NCI-H748 treated with DMSO at 0.1 percent for 48 hours (cell line): ENCODE measurements at regions not wholly inside any gene's neighbourhood (a gene's known extent, or its start where the extent isn't known, plus 50 kb on each side); places are given as distances from the start of the nearest gene placed in this dataset.
A peak's percentile ranks its signal among the peaks of the same experiment; 100 is the strongest.
"Not testable (repeated sequence)": the region's sequence is repeated elsewhere in the genome, so short reads cannot be mapped to it uniquely, and the experiment has no call there.

ENCODE experiments used
- DNase-seq: peaks from one replicate; lab custom pipeline; 2025; lab: John Stamatoyannopoulos, UW

- DNase-seq: no peak
These were observed 51.1 kb upstream of the ROPN1 start for GRCh38 chr3:124043023-124043422.

DNA sequence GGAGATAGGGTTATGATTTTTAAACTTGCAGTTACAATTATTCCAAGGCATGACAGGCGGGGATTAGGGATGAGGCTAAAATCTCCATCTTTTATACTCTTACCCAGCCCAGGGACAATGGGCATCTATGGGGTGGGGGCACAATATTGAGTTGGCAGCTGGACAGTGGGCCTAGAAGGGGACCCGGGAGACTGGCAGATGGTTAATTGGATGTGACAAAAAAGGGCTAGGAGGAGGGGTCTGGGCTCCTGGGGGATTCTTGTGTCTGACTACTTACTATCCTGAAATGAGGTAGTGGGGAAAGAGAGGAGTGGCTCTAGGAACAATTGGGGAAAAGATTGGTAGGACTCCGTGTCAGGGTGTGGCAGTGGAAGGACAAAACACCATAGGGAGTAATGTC lies 53.0 kb upstream of the ROPN1 start:
- no peak for DNase-seq

DNA sequence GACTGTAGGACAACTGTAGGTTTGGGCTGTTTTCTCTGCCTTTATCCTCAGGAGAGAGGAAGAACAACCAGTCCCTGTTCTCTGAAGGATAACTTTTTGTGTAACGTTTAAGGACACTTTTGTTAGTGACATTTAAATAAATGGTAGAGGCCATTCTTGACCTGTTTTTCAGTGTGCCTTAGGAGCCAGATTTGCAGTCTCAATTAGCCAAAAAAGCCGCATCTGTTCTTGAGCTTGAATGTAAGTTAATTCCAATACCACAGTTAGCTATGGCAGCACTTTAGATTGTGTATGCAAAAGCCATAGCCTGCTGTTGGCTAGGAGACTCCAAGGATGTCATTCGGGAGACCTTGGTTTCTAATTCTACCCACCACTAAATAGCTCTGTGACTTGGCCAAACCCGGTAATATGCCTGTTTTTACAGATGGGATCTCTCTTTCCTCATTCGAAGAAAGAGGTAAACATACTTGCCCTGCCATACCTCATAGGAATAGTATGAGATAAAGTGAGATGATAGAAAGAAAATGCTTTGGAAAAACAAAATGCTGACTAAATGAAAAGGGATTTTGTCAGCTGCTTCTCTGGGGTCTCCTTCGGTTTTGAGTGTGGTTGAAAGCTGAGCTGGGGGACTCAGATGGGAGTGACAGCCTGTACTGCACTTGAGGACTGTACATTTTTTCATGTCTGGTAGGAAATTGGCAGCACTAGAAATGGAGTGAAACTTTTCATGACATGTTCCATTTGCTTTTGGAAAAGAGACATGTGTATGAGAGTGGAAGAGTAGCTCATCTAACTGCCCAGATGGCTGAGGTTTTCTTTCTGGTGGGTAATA lies 57.3 kb upstream of the ROPN1 start:
- no peak for DNase-seq

GRCh38 chr3:124051636-124052035 lies 59.7 kb upstream of the ROPN1 start:
- DNase-seq: no peak

DNA sequence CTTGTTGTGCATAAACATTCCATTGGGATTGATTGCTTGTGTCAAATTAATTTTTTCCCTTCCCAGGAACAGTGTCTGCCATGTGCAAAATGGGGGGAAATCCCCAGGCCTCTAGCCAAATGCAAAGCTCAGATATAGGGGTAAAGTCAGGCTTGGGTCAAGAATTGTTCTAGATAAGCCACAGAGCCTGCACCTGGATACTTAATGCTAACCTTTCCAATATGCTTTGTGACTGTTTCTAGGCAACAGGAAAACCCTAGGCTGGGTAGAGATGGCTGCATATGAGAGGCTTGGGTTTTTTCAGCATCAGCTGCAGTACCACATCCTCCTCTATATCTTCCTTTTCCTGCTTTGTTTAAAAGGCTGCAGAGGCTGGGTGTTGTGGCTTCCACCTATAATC lies 61.9 kb upstream of the ROPN1 start:
- DNase-seq: no peak

- DNase-seq: no peak
These were observed 64.9 kb upstream of the ROPN1 start for GRCh38 chr3:124056846-124057245.

GRCh38 chr3:124057420-124057819 lies 65.5 kb upstream of the ROPN1 start:
- DNase-seq: no peak

GRCh38 chr3:124059580-124059979 lies 67.7 kb upstream of the ROPN1 start:
- DNase-seq: no peak

DNA sequence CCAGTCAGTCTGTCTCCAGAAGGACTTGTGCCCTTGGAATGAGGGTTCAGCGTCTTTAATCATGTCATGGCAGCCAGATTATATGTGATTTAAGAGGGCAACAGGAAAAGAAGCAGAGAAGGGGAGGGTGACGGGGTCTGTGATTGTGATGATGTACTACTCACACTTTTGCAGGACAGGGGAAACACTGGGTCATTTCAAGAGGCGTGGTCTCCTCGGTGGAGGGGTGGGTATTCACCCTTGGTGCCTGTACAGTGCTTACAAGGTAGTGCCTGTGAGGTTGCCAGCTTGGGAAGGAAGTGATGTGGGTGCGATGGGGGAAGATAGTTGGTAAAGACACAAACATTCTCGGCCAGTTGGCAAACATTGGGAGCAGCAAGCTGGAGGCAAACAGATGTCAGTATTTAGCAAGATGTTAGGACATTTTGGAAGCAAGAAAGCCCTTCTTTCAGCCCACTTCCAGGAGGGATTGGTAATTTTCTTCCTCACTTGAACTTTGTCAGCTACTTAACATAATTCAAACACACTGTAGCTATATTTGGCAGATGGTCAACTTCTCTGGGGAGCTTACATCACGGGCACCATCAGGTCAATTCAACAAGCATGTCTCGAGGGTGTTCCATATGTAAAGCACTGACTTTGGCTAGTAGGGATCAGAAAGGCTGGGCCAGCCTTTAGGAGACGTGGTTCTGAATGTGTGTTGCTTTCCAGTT lies 71.4 kb upstream of the ROPN1 start:
- DNase-seq: no peak

DNA sequence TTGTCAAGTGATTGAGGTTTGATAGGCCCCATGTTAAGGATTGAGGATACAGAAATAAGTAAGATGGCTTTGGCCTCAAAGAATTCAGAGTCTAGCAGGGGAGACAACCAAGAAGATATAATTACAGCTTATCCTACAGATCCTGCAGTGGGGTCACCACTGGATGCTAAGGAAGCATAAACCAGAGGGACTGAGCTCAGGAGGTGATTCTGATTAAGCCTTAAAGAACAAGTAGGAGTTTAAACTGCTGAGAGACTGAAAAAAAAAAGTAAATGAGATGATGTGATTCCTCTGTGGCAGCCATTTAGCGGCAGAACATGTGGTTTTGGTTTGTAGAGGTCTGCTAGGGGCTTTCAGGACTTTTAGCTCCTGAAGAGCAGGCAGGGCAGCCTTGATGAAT lies 72.1 kb upstream of the ROPN1 start:
- no peak for DNase-seq

DNA sequence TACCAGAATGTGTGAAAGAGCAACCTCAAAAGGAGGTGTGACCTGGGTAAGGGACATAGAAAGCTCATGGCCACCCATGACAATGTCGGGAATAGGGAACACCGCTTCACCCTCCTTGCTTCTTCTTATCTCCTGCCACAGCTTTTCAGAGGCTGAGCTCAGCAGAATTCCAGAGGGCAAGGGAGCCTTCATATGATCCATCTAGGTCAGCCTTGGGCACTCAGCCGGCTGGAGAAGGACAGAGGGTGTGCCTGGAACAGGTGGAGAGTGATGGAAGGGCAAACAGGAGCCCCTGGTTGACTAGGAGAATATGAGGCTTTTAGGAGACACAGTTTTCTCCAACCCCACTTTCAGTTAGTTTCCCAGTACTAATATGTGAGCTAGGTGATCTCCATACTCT lies 74.6 kb upstream of the ROPN1 start:
- not testable (repeated sequence) for DNase-seq

DNA sequence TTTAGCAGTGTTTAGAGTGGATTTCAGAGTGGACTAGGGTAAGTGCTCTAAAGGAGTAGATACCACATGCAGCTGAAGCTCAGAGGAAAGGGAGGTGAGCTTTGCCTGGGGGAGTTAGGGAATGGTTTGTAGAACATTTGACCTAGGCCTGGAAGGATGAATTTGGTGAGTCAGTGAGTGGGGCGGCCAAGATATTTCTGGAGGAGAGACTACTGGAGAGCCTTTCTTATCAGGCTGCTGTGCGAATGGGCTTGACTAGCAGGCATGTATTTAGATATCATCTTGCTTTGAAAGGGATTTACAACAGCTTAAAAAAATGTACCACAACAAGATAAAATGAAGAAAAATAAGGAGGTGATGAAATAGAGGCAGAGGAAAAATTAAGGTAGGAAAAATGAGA lies 77.8 kb upstream of the ROPN1 start:
- DNase-seq: not testable (repeated sequence)

DNA sequence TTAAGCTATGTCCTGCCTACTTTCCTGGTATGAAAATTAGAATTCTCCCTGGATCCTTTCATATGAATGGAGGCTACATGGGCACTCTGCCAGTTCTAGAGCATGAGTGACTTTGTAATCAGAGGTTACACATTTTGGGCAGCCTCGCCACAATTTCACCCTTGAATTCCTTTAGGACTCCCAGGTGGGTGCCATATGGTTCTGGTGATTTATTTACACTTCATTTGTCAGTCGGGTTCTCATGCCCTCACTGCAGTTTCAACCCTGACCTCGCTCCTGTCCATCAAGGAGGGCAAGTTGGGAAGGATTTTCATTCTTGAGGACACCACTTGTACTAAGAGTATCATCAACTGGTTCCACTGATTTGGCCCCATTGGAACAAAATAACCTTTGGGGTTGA lies 83.2 kb upstream of the ROPN1 start:
- not testable (repeated sequence) for DNase-seq

DNA sequence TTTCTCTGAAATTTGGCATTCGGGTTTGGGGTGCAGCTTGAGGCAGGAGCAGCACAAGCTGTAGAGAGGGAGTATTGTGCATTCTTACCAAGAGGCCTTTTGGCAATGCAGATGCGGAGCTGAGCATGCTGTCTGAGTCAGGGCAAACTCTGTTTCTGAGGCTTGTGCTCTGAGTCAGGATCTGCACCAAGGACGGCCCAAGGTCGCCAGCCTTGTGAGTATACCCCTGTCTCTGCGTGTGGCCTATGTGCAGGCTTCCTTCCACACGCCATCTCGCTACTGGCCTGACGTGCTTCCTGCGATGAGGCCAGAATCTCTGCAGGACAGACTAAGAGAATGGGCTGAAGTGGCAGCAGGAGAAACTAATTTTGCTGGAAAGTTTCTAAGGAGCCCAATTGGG lies 83.8 kb upstream of the ROPN1 start:
- DNase-seq: no peak

DNA sequence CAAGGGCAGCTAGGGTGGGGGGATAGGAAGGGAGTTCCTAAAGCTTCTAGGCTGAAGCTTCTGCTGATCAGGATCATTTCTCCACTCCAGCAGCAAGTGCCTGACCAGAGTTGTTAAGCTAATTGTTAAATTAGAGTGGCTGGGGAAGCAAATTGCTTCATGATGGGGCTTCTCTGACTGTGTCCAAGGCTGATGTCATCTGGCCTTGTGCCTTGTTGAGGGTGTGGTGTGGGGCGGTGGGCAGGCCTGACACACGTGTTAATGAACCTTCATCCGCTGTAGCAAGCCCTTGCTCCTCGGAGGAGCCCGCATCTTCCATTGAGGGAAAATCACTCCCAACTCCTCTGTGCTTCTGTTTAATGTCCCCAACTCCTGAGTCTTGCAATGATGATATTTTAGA lies 84.3 kb upstream of the ROPN1 start:
- no peak for DNase-seq

- DNase-seq: peak; percentile 0
These were observed 87.3 kb upstream of the ROPN1 start for GRCh38 chr3:124078953-124079911.

DNA sequence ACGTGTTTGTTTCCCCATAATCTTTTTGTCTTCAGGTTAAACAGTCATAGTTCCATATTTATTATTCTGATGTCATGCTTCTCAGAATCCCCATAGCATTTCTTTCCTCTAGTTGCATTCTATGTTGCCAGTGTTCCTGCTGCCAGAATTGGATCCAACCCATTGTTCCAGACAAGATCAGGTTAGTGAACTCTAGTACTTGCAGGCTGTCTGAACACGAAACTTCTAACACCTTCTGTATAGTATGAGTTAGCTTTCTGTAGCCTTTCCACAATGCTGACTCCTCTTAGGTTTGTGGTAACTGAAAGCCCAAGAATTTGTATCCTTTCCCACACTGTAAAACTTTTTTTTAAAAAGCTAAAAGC lies 88.0 kb upstream of the ROPN1 start:
- no peak for DNase-seq

DNA sequence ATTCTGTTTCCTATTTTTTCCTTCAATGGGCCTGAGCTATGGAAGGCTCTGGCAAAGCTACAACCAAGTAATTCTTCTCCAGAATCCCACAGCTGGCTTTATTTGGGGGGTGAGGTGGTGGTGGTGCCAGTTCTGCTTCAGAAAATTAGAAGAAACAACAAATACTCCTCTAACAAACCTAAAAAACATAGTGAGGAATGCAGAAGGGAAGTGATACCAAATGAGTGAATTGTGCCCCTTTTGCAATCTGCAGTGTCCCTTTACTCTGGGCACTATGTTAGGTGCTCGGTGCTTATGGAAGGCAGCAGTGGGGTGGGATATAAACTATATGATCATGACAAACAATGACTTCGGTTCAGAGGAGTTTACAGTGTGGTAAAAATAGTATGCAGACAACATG lies 90.4 kb upstream of the ROPN1 start:
- no peak for DNase-seq

DNA sequence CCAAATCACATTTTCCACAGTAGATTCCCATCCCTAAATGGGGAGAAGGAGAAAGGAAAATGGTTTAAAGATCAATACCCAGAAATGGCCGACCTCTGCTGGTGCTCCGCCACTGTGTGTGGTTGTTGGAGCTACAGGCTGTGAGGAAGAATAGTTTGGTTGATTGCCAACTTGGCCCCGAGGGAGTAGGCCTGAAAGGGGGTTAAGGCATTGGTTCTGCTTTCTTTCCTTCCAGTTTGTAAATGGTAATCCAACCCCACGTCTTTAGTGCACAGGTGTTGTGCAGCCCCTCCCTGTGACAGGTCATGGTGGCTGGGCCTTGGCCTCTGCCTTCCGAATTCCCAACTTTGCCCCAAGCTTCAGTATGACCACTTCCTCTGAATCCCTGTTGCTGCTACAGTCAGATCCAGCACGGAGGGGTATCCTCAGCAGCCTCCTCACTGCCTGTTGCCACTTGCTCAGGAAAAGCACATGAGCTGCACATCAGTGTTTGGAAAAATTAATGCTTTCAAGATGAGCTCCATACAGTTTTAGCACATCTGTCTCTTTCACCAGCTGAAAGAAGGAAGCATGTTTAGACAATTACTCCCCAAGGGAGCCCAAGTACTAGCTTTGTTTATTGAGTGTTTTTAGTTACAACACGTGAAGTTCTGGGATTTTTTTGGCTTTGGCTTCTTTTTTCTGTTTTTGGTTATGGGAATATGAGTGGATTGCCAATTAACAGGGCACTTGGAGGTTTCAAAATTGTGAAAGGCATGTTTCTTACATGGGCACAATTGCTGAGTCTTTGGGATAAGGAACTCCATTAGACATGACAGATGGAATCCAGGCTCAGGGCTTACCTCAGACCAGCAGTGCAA lies 92.3 kb upstream of the ROPN1 start:
- no peak for DNase-seq

DNA sequence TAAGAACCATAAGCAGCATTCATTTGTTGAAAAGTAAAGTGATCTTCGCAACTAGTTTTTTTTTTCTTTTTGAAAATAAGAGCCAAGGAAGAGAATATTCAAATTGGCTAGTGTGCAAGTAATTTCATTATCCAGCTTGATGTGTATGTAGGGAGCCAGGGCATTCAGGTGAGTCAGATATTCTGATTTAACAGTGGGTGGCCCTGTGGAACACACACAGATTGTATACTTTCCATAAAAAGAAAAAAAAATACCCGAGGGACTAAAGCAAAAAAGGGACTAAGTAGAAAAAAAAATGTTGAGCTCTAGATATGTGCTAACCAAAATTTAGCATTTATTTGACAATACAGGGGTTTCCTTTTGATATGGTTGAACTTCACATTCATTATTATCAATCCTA lies 96.9 kb upstream of the ROPN1 start:
- DNase-seq: no peak

DNA sequence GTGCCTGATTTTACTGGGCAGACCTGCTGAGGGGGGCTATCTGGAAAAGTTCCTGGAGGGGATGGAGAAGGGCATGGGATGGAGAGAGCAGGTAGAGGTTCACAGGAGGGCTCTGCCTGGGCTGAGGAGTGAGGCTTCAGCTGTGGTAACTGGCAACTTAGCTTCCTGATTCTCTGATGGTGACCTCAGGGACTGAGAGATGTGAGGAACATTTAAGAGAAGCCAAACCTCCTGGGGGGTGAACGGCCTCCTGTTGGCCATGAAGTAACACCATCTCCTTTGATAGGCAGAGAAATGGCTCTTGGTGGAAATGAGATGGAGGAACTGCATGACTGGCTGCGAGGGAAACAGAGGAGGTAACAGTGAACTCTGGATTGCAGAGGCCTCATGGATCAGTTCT lies 97.3 kb upstream of the ROPN1 start:
- DNase-seq: no peak

DNA sequence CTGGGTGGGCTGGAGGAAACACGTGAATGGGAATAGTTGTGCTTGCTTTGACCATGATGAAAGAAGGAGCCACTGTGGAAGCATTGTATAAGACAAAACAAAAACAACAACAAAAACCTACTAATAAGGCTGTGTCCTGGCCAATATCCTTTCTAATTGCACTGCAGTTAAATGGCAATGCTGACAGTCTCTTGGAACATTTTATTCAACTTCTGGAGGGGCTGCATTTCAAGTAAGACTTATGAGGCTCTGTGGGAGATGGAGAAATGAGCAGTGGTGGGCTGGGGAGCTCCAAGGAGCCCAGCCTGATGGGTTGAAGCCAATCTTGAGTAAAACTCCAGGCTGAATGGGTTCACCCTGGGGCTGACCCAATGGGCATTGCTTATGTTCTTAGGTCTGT lies 99.8 kb upstream of the ROPN1 start:
- no peak for DNase-seq
